GM23338 (cell line): ENCODE measurements at regions not wholly inside any gene's neighbourhood (a gene's known extent, or its start where the extent isn't known, plus 50 kb on each side); places are given as distances from the start of the nearest gene placed in this dataset.

ENCODE experiments used
- ATAC-seq: fragments of 200-7000 bp; cut with Tn5 transposase; 3 replicates; pipeline ENCODE4 v1.9.1; 2020
- DNase-seq: peaks from one replicate; pipeline ENCODE4 v3.0.0-alpha.2; 2015; ENCODE audit warnings: low spot score
- H2AFZ ChIP-seq: fragments of 200-600 bp; sonication (generic); 2 replicates; pipeline ENCODE4 v1.8.0; 2016; ENCODE audit warnings: antibody characterized with exemption, mild to moderate bottlenecking, moderate library complexity
- H3F3A ChIP-seq: fragments of 200-600 bp; sonication (generic); replicated peaks from 2 replicates; pipeline ENCODE4 v1.8.0; 2017; ENCODE audit warnings: antibody characterized with exemption, mixed run types, low read depth
- H3K27ac ChIP-seq: fragments of 200-600 bp; sonication (generic); 2 replicates; pipeline ENCODE4 v1.6.1; 2016; ENCODE audit warnings: low read depth
- H3K27me3 ChIP-seq: fragments of 200-600 bp; sonication (generic); 2 replicates; pipeline ENCODE4 v1.8.0; 2016; ENCODE audit warnings: mild to moderate bottlenecking, mixed run types, moderate library complexity; ENCODE audit not compliant: insufficient read depth
- H3K36me3 ChIP-seq: fragments of 200-600 bp; sonication (generic); 2 replicates; pipeline ENCODE4 v1.8.0; 2016; ENCODE audit warnings: mild to moderate bottlenecking; ENCODE audit not compliant: insufficient read depth
- H3K4me1 ChIP-seq: fragments of 200-600 bp; sonication (generic); 2 replicates; pipeline ENCODE4 v1.8.0; 2016; ENCODE audit warnings: mild to moderate bottlenecking, moderate library complexity; ENCODE audit not compliant: insufficient read depth
- H3K4me2 ChIP-seq: fragments of 200-600 bp; sonication (generic); 2 replicates; pipeline ENCODE4 v1.7.1; 2017; ENCODE audit warnings: mixed run types
- H3K4me3 ChIP-seq: fragments of 200-600 bp; sonication (generic); 2 replicates; pipeline ENCODE4 v1.6.1; 2016; ENCODE audit warnings: mixed run types
- H3K79me2 ChIP-seq: fragments of 200-600 bp; sonication (generic); replicated peaks from 2 replicates; pipeline ENCODE4 v1.8.0; 2017; ENCODE audit warnings: mild to moderate bottlenecking; ENCODE audit not compliant: insufficient read depth
- H3K9me2 ChIP-seq: fragments of 200-600 bp; sonication (generic); 2 replicates; pipeline ENCODE4 v1.8.0; 2017; ENCODE audit not compliant: insufficient read depth
- H4K20me1 ChIP-seq: fragments of 200-600 bp; sonication (generic); replicated peaks from 2 replicates; pipeline ENCODE4 v1.8.0; 2017; ENCODE audit warnings: mild to moderate bottlenecking; ENCODE audit not compliant: insufficient read depth
- H3K27ac Mint-ChIP-seq: 2 replicates; pipeline ENCODE4 v1.8.0; 2020; ENCODE audit warnings: inconsistent platforms, mild to moderate bottlenecking, moderate library complexity, mixed read lengths
- H3K27me3 Mint-ChIP-seq: 3 replicates; pipeline ENCODE4 v1.8.0; 2022; ENCODE audit warnings: low read depth, mild to moderate bottlenecking, moderate library complexity, mixed read lengths, inconsistent platforms; ENCODE audit not compliant: insufficient read depth, poor library complexity
- H3K36me3 Mint-ChIP-seq: 3 replicates; pipeline ENCODE4 v1.8.0; 2021; ENCODE audit warnings: low read depth, mild to moderate bottlenecking, inconsistent platforms, moderate library complexity, mixed read lengths
- H3K4me1 Mint-ChIP-seq: 3 replicates; pipeline ENCODE4 v1.8.0; 2020; ENCODE audit warnings: mild to moderate bottlenecking, inconsistent platforms, mixed read lengths
- H3K4me3 Mint-ChIP-seq: 3 replicates; pipeline ENCODE4 v1.8.0; 2021; ENCODE audit warnings: moderate library complexity, mild to moderate bottlenecking, inconsistent platforms, mixed read lengths
- H3K9me3 Mint-ChIP-seq: 3 replicates; pipeline ENCODE4 v1.8.0; 2020; ENCODE audit warnings: moderate library complexity, mild to moderate bottlenecking, inconsistent platforms, mixed read lengths
- EZH2 ChIP-seq: fragments of 200-600 bp; sonication (generic); IDR thresholded peaks from one replicate; pipeline ENCODE4 v1.8.0; 2017; ENCODE audit warnings: antibody characterized with exemption, mild to moderate bottlenecking, low read depth; ENCODE audit not compliant: unreplicated experiment
- EZH2phosphoT487 ChIP-seq: fragments of 200-600 bp; sonication (generic); IDR thresholded peaks from one replicate; pipeline ENCODE4 v1.8.1; 2018; ENCODE audit warnings: antibody characterized with exemption; ENCODE audit not compliant: unreplicated experiment
- ZNF114 ChIP-seq: fragments of 250-450 bp; sonication (Bioruptor Pico); IDR thresholded peaks from 2 replicates; pipeline ENCODE4 v1.5.0; 2020; ENCODE audit warnings: mild to moderate bottlenecking, moderate library complexity
- ZNF331 ChIP-seq: fragments of 250-450 bp; sonication (Bioruptor Pico); IDR thresholded peaks from 2 replicates; pipeline ENCODE4 v1.5.0; 2020; ENCODE audit warnings: low read depth, mild to moderate bottlenecking, moderate library complexity
- TF ChIP-seq, protein P1 (sequence below): IDR thresholded peaks from 2 replicates; pipeline ENCODE4 v1.6.1; 2016; ENCODE audit warnings: antibody characterized with exemption
- TF ChIP-seq, protein P2 (sequence below): fragments of 250-450 bp; sonication (Bioruptor Pico); IDR thresholded peaks from 2 replicates; pipeline ENCODE4 v1.5.0; 2020; ENCODE audit warnings: mild to moderate bottlenecking, moderate library complexity

DNA sequence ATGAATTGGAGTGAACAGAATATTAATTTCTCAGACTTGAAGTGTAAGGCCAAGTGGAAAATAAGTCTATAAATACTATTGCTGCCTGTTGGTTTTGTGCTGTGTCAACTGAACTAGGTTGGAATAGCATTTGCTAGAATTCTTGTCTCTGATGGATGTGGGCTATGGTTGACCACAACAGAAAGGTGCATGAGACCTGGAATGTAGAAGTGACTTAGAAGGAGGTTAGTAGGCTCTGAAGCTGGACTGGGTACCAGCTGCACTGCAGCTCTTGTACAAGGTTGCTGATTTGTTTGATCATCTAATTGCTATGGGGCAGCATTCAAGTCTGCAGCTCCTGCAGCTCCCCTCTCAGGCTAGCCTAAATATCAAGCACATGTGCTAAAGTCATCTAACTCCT, 479.0 kb upstream of the NRSN1 start:
- H4K20me1 ChIP-seq: no peaks in the 10 kb centered on the region; the same call in 1 of the 2 replicates
- no peak overlapping the region for H3K27ac ChIP-seq
- H3K4me2 ChIP-seq: no peak overlapping the region
- Mint-ChIP-seq H3K27me3 (no peaks in the 10 kb centered on the region), H3K9me3 (no peaks in the 10 kb centered on the region), H3K4me1 (no peaks in the 10 kb centered on the region), H3K4me3 (no peak overlapping the region), H3K27ac (no peak overlapping the region), H3K36me3 (no peaks in the 10 kb centered on the region)
- no peaks in the 10 kb centered on the region for H3K4me1 ChIP-seq
- no peaks in the 10 kb centered on the region for H3K36me3 ChIP-seq
- H3K9me2 ChIP-seq: no peaks in the 10 kb centered on the region
- DNase-seq (no peak), ATAC-seq (no peak)
- no peaks in the 10 kb centered on the region for H3F3A ChIP-seq
- no peak overlapping the region for H2AFZ ChIP-seq
- H3K27me3 ChIP-seq: no peaks in the 10 kb centered on the region
- TF ChIP-seq EZH2phosphoT487: no peak
- TF ChIP-seq, protein P1, sequence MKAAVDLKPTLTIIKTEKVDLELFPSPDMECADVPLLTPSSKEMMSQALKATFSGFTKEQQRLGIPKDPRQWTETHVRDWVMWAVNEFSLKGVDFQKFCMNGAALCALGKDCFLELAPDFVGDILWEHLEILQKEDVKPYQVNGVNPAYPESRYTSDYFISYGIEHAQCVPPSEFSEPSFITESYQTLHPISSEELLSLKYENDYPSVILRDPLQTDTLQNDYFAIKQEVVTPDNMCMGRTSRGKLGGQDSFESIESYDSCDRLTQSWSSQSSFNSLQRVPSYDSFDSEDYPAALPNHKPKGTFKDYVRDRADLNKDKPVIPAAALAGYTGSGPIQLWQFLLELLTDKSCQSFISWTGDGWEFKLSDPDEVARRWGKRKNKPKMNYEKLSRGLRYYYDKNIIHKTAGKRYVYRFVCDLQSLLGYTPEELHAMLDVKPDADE: no peak
- TF ChIP-seq, protein P2, sequence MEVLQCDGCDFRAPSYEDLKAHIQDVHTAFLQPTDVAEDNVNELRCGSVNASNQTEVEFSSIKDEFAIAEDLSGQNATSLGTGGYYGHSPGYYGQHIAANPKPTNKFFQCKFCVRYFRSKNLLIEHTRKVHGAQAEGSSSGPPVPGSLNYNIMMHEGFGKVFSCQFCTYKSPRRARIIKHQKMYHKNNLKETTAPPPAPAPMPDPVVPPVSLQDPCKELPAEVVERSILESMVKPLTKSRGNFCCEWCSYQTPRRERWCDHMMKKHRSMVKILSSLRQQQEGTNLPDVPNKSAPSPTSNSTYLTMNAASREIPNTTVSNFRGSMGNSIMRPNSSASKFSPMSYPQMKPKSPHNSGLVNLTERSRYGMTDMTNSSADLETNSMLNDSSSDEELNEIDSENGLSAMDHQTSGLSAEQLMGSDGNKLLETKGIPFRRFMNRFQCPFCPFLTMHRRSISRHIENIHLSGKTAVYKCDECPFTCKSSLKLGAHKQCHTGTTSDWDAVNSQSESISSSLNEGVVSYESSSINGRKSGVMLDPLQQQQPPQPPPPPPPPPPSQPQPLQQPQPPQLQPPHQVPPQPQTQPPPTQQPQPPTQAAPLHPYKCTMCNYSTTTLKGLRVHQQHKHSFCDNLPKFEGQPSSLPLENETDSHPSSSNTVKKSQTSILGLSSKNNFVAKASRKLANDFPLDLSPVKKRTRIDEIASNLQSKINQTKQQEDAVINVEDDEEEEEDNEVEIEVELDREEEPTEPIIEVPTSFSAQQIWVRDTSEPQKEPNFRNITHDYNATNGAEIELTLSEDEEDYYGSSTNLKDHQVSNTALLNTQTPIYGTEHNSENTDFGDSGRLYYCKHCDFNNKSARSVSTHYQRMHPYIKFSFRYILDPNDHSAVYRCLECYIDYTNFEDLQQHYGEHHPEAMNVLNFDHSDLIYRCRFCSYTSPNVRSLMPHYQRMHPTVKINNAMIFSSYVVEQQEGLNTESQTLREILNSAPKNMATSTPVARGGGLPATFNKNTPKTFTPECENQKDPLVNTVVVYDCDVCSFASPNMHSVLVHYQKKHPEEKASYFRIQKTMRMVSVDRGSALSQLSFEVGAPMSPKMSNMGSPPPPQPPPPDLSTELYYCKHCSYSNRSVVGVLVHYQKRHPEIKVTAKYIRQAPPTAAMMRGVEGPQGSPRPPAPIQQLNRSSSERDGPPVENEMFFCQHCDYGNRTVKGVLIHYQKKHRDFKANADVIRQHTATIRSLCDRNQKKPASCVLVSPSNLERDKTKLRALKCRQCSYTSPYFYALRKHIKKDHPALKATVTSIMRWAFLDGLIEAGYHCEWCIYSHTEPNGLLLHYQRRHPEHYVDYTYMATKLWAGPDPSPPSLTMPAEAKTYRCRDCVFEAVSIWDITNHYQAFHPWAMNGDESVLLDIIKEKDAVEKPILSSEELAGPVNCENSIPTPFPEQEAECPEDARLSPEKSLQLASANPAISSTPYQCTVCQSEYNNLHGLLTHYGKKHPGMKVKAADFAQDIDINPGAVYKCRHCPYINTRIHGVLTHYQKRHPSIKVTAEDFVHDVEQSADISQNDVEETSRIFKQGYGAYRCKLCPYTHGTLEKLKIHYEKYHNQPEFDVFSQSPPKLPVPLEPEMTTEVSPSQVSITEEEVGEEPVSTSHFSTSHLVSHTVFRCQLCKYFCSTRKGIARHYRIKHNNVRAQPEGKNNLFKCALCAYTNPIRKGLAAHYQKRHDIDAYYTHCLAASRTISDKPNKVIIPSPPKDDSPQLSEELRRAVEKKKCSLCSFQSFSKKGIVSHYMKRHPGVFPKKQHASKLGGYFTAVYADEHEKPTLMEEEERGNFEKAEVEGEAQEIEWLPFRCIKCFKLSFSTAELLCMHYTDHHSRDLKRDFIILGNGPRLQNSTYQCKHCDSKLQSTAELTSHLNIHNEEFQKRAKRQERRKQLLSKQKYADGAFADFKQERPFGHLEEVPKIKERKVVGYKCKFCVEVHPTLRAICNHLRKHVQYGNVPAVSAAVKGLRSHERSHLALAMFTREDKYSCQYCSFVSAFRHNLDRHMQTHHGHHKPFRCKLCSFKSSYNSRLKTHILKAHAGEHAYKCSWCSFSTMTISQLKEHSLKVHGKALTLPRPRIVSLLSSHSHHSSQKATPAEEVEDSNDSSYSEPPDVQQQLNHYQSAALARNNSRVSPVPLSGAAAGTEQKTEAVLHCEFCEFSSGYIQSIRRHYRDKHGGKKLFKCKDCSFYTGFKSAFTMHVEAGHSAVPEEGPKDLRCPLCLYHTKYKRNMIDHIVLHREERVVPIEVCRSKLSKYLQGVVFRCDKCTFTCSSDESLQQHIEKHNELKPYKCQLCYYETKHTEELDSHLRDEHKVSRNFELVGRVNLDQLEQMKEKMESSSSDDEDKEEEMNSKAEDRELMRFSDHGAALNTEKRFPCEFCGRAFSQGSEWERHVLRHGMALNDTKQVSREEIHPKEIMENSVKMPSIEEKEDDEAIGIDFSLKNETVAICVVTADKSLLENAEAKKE: no peak
- no peak for TF ChIP-seq ZNF114 (CRISPR knock-in tag)
- TF ChIP-seq ZNF331 (CRISPR knock-in tag): no peak
- TF ChIP-seq EZH2: no peak
- H3K4me3 ChIP-seq: no peak overlapping the region
- H3K79me2 ChIP-seq: no peaks in the 10 kb centered on the region
